Keratinocyte (primary cell): ENCODE measurements at regions not wholly inside any gene's neighbourhood (a gene's known extent, or its start where the extent isn't known, plus 50 kb on each side); places are given as distances from the start of the nearest gene placed in this dataset.

Source experiments
- CTCF ChIP-seq, 3 experiments: IDR thresholded peaks in 1 of 3; conservative IDR thresholded peaks in 1 of 3; optimal IDR thresholded peaks in 1 of 3; 2 replicates in 2 of 3; 3 replicates in 1 of 3; pipeline versions ENCODE3 to v1.5.1; 2011; ENCODE audit warnings: low read length in 3 of 3, mild to moderate bottlenecking in 3 of 3, moderate library complexity in 2 of 3, control low read depth in 1 of 3, inconsistent platforms in 1 of 3; ENCODE audit not compliant: insufficient read depth in 2 of 3; ENCODE audit errors: extremely low read depth in 1 of 3
- EZH2 ChIP-seq: IDR thresholded peaks from one replicate; pipeline ENCODE4 v1.6.1; 2012; ENCODE audit warnings: inconsistent platforms, mild to moderate bottlenecking, low read length, moderate library complexity

- TF ChIP-seq CTCF (optimal IDR thresholded peaks at IDR 0.05 in 1 of 3, IDR thresholded peaks at IDR 0.05 in 1 of 3, conservative IDR thresholded peaks at IDR 0.05 in 1 of 3; ENCODE audit: extremely low read depth in 1 of 3, insufficient read depth in 2 of 3, low read length in 3 of 3) = no peak
- TF ChIP-seq EZH2 = no peak
Observed at GRCh38 chr12:125332900-125333299, 267.7 kb downstream of the AACS start.
